GM12878 (cell line): ENCODE measurements at regions not wholly inside any gene's neighbourhood (a gene's known extent, or its start where the extent isn't known, plus 50 kb on each side); places are given as distances from the start of the nearest gene placed in this dataset.

Experiments used
- CBX5 ChIP-seq: sonication (generic); IDR thresholded peaks from 2 replicates; pipeline ENCODE4 v1.6.1; 2016; ENCODE audit warnings: low read depth, moderate library complexity, mild to moderate bottlenecking, inconsistent platforms
- EZH2 ChIP-seq: IDR thresholded peaks from 2 replicates; pipeline ENCODE4 v1.6.1; 2012; ENCODE audit warnings: low read depth, mild to moderate bottlenecking, control low read depth, inconsistent platforms, low read length, borderline replicate concordance; ENCODE audit not compliant: control insufficient read depth
- SMC3 ChIP-seq: IDR thresholded peaks from 2 replicates; pipeline ENCODE4 v1.6.1; 2011; ENCODE audit warnings: low read length, improper control_type of control experiment, borderline replicate concordance
- SPI1 ChIP-seq: IDR thresholded peaks from 2 replicates; pipeline ENCODE4 v1.6.1; 2011; ENCODE audit warnings: low read depth, mild to moderate bottlenecking, low read length, moderate library complexity, borderline replicate concordance; ENCODE audit not compliant: insufficient read depth
- ZNF622 ChIP-seq: fragments of 450-650 bp; IDR thresholded peaks from 2 replicates; pipeline ENCODE4 v1.6.1; 2017; ENCODE audit warnings: mild to moderate bottlenecking, inconsistent platforms
- TF ChIP-seq, protein P1 (sequence below): IDR thresholded peaks from 2 replicates; pipeline ENCODE4 v1.6.1; 2012; ENCODE audit warnings: low read depth, low read length, improper control_type of control experiment
- TF ChIP-seq, protein P2 (sequence below), 3 experiments: IDR thresholded peaks in 2 of 3; conservative IDR thresholded peaks in 1 of 3; 2 replicates each; pipeline ENCODE4 v1.5.1; 2011; ENCODE audit warnings: low read depth in 3 of 3, low read length in 3 of 3, mild to moderate bottlenecking in 3 of 3, control low read depth in 2 of 3, moderate library complexity in 2 of 3, inconsistent platforms in 1 of 3, mixed read lengths in 1 of 3; ENCODE audit not compliant: control insufficient read depth in 2 of 3, insufficient read depth in 1 of 3; ENCODE audit errors: extremely low read depth in 1 of 3

DNA sequence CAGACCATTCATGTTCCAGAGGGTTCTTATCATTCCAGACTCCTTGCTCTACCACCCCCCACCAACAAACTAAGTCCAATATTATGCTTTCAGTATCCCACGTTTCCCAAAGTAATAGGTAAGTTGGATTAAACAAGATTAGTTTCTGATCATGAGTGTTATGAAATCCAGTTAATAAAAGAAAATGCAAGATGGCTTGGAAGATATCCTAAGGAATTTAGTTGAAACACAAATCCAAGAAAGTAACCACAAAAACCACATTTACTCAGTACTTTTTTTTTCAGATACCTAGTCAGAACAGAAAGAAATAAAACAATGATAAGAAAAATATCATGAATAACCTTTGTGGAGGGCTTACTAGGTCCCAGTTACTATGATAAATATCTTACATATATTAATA is 119.4 kb upstream of the MIR17HG start:
- no peak for TF ChIP-seq ZNF622
- no peak for TF ChIP-seq SPI1
- TF ChIP-seq, protein P1, sequence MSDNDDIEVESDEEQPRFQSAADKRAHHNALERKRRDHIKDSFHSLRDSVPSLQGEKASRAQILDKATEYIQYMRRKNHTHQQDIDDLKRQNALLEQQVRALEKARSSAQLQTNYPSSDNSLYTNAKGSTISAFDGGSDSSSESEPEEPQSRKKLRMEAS, result no peak
- TF ChIP-seq SMC3, result no peak
- TF ChIP-seq, protein P2, sequence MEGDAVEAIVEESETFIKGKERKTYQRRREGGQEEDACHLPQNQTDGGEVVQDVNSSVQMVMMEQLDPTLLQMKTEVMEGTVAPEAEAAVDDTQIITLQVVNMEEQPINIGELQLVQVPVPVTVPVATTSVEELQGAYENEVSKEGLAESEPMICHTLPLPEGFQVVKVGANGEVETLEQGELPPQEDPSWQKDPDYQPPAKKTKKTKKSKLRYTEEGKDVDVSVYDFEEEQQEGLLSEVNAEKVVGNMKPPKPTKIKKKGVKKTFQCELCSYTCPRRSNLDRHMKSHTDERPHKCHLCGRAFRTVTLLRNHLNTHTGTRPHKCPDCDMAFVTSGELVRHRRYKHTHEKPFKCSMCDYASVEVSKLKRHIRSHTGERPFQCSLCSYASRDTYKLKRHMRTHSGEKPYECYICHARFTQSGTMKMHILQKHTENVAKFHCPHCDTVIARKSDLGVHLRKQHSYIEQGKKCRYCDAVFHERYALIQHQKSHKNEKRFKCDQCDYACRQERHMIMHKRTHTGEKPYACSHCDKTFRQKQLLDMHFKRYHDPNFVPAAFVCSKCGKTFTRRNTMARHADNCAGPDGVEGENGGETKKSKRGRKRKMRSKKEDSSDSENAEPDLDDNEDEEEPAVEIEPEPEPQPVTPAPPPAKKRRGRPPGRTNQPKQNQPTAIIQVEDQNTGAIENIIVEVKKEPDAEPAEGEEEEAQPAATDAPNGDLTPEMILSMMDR (IDR thresholded peaks at IDR 0.05 in 2 of 3, conservative IDR thresholded peaks at IDR 0.05 in 1 of 3; ENCODE audit: control insufficient read depth in 2 of 3, extremely low read depth in 1 of 3, insufficient read depth in 1 of 3, low read depth in 3 of 3, low read length in 3 of 3), result no peak
- TF ChIP-seq CBX5, result no peak
- no peak for TF ChIP-seq EZH2
